K562 (cell line): ENCODE measurements at regions not wholly inside any gene's neighbourhood (a gene's known extent, or its start where the extent isn't known, plus 50 kb on each side); places are given as distances from the start of the nearest gene placed in this dataset.

Experiments
- ATAC-seq: fragments of 200-7000 bp; cut with Tn5 transposase; 3 replicates; pipeline ENCODE4 v1.9.1; 2020; ENCODE audit warnings: moderate library complexity
- BruUV-seq: library from RNA; stranded (reverse); fragments of 400-500 nt; replicated peaks from 2 replicates; lab custom pipeline; 2021; lab: Mats Ljungman, UMichigan
- CTCF ChIA-PET: fragments of 300-600 bp; formaldehyde crosslinking; extraction: SDS; loops from one replicate; lab custom pipeline; 2021; ENCODE audit warnings: low intra/inter-chr PET ratio; lab: Yijun Ruan, JAX
- POLR2A ChIA-PET: fragments of 300-600, 350-650 bp; sonication (Branson Sonifier 250); formaldehyde crosslinking; extraction: SDS; loops from one replicate; lab custom pipeline; 2021; ENCODE audit warnings: antibody characterized with exemption, inconsistent platforms; lab: Yijun Ruan, JAX
- DNase-seq, 4 experiments: peaks; one replicate each; pipeline versions ENCODE4 v3.0.0 to v3.0.0-alpha.2; 2011 to 2018; ENCODE audit warnings: low spot score in 3 of 4, mixed read lengths in 3 of 4; ENCODE audit errors: extremely low read depth in 1 of 4
- FAIRE-seq: peaks from 2 replicates; lab custom pipeline; 2011; peaks lifted over from hg19 to GRCh38; lab: Jason Lieb, UNC
- H2AFZ ChIP-seq: 2 replicates; pipeline ENCODE4 v1.6.0; 2011; ENCODE audit warnings: low read depth, low read length, control low read depth, inconsistent platforms
- H3K27ac ChIP-seq: fragments of 200-600 bp; 3 replicates; pipeline ENCODE4 v1.8.0; 2011; ENCODE audit warnings: low read depth, mild to moderate bottlenecking, control low read depth, inconsistent platforms, low read length, moderate library complexity, mixed read lengths; ENCODE audit errors: extremely low read depth
- H3K27me3 ChIP-seq, 2 experiments: fragments of 300-600 bp in 1 of 2; 2 replicates in 1 of 2; 3 replicates in 1 of 2; pipeline versions ENCODE4 v1.6.0 to v1.8.0; 2011; ENCODE audit warnings: inconsistent platforms in 2 of 2, low read length in 2 of 2, mild to moderate bottlenecking in 1 of 2, mixed read lengths in 1 of 2, moderate library complexity in 1 of 2; ENCODE audit not compliant: control insufficient read depth in 2 of 2, insufficient read depth in 2 of 2
- H3K36me3 ChIP-seq: fragments of 300-600 bp; 3 replicates; pipeline ENCODE4 v1.8.0; 2011; ENCODE audit warnings: mild to moderate bottlenecking, low read length, inconsistent platforms; ENCODE audit not compliant: control insufficient read depth, insufficient read depth
- H3K4me1 ChIP-seq, 2 experiments: fragments of 200-600 bp in 1 of 2; replicated peaks in 1 of 2; 2 replicates in 1 of 2; 3 replicates in 1 of 2; pipeline versions ENCODE4 v1.5.1 to v1.8.0; 2011; ENCODE audit warnings: inconsistent platforms in 2 of 2, low read length in 2 of 2, mild to moderate bottlenecking in 1 of 2, mixed read lengths in 1 of 2, moderate library complexity in 1 of 2; ENCODE audit not compliant: control insufficient read depth in 2 of 2, insufficient read depth in 2 of 2
- H3K4me2 ChIP-seq: 2 replicates; pipeline ENCODE4 v1.6.1; 2011; ENCODE audit warnings: low read length, control low read depth, inconsistent platforms, mixed read lengths; ENCODE audit not compliant: insufficient read depth
- H3K4me3 ChIP-seq: fragments of 200-600 bp; sonication (generic), shearing (Covaris generic); 2 replicates; pipeline ENCODE4 v1.5.1; 2016; ENCODE audit warnings: control low read depth, inconsistent platforms
- H3K79me2 ChIP-seq: fragments of 200-600 bp; 3 replicates; pipeline ENCODE4 v1.8.0; 2011; ENCODE audit warnings: low read length, inconsistent platforms; ENCODE audit not compliant: control insufficient read depth, insufficient read depth
- H3K9ac ChIP-seq, 2 experiments: 2 replicates each; pipeline versions ENCODE4 v1.6.0 to v1.6.1; 2011; ENCODE audit warnings: low read depth in 2 of 2, low read length in 2 of 2, control low read depth in 1 of 2, inconsistent platforms in 1 of 2, mild to moderate bottlenecking in 1 of 2, mixed read lengths in 1 of 2; ENCODE audit not compliant: insufficient read depth in 1 of 2
- H3K9me1 ChIP-seq: one replicate; pipeline ENCODE4 v1.6.0; 2011; ENCODE audit warnings: inconsistent platforms, mild to moderate bottlenecking, low read length, moderate library complexity; ENCODE audit not compliant: control insufficient read depth, insufficient read depth
- H3K9me3 ChIP-seq: replicated peaks from 2 replicates; pipeline ENCODE4 v1.5.1; 2011; ENCODE audit warnings: low read depth, low read length, inconsistent platforms; ENCODE audit not compliant: control insufficient read depth, insufficient read depth
- H4K20me1 ChIP-seq: replicated peaks from 2 replicates; pipeline ENCODE4 v1.6.1; 2011; ENCODE audit warnings: low read length, inconsistent platforms, mixed read lengths; ENCODE audit not compliant: control insufficient read depth, insufficient read depth
- HDGF ChIP-seq: fragments of 450-650 bp; IDR thresholded peaks from 2 replicates; pipeline ENCODE4 v1.6.1; 2016
- TARDBP ChIP-seq: fragments of 450-650 bp; IDR thresholded peaks from 2 replicates; pipeline ENCODE4 v1.6.1; 2016
- ZBTB17 ChIP-seq: fragments of 450-650 bp; formaldehyde crosslinking; IDR thresholded peaks from 2 replicates; pipeline ENCODE4 v1.4.0; 2020; ENCODE audit warnings: mild to moderate bottlenecking
- WGBS: fragments of 100-300 bp; shearing (Covaris generic); methylation state at CpG from one replicate; pipeline ENCODE4 v1.1.6; 2016; ENCODE audit warnings: low coverage, mixed read lengths; ENCODE audit not compliant: insufficient coverage; ENCODE audit errors: missing lambda C conversion rate; 5-methylcytosine and 5-hydroxymethylcytosine counted together
- in situ Hi-C: fragments of 300-500 bp; cut with MboI; formaldehyde crosslinking; loops from 4 replicates; pipeline ENCODE4 v1.15.0; 2018; ENCODE audit warnings: inconsistent platforms, mixed read lengths
- intact Hi-C: fragments of 100-400 bp; cut with micrococcal nuclease; formaldehyde crosslinking; loops from 2 replicates; pipeline ENCODE4 v1.14.2; 2022
- TF ChIP-seq, protein P1 (sequence below): fragments of 450-650 bp; conservative IDR thresholded peaks from 2 replicates; pipeline ENCODE4 v1.6.1; 2016; ENCODE audit warnings: missing genetic modification characterization, low read depth, mild to moderate bottlenecking, missing compliant biosample characterization, moderate library complexity
- TF ChIP-seq, protein P2 (sequence below): fragments of 250-450 bp; sonication (Bioruptor Pico); IDR thresholded peaks from 2 replicates; pipeline ENCODE4 v1.9.0; 2021; ENCODE audit warnings: mild to moderate bottlenecking, inconsistent platforms
- TF ChIP-seq, protein P3 (sequence below): sonication (generic); formaldehyde crosslinking; IDR thresholded peaks from 2 replicates; pipeline ENCODE4 v1.8.0; 2022; ENCODE audit warnings: mild to moderate bottlenecking, missing genetic modification reagents

DNA sequence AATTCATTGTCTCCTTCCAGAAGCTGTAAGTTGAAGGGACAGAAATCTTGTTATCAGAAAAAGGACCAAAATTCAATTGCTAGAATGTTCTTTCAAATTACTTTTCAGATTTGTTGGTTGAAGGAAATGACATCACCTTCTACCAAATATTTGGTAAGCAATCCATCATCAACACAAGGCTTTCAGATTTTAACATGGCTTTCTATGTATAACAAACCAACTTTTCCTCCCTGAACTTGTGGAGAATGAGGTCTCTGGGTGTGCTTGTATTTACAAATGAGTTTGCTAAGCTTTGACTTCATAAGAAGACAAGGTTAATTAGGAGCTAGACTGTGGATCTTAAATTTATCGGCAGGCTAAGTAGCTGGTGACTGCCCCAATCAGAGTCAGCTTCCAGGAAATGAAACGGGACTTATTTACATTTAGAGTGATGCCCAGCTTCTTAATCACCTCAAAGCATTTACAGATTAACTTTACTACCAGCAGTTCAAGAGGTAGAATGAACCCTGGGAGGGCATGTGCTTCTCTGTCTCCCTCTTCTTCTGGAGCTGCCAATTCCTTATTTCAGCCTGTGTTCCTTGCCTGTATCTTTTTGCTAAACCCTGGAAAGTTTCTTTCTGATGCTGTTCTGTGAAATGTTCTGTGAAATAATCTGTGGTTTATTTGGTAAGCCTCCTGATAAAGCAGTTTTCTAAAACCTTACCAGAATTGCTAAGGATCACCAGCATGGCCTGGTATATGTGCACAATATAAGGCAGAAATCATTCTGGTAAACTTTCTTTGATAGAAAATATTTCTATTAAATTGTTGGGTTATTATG is 248.8 kb upstream of the FZD8 start:
- BruUV-seq: no TSS peak
- Histone ChIP-seq H3K9me3 (no peaks in the 10 kb centered on the region), H3K4me3 (no peak overlapping the region), H3K79me2 (no peaks in the 10 kb centered on the region), H3K9ac (no peak overlapping the region), H3K4me1 (no peaks in the 10 kb centered on the region), H2AFZ (no peak overlapping the region), H3K9me1 (no peaks in the 10 kb centered on the region), H3K27me3 (no peaks in the 10 kb centered on the region), H3K27ac (no peak overlapping the region), H3K36me3 (no peaks in the 10 kb centered on the region), H4K20me1 (no peaks in the 10 kb centered on the region), H3K4me2 (no peak overlapping the region)
- ChIA-PET POLR2A (no interaction called here), CTCF (no interaction called here)
- TF ChIP-seq, protein P1, sequence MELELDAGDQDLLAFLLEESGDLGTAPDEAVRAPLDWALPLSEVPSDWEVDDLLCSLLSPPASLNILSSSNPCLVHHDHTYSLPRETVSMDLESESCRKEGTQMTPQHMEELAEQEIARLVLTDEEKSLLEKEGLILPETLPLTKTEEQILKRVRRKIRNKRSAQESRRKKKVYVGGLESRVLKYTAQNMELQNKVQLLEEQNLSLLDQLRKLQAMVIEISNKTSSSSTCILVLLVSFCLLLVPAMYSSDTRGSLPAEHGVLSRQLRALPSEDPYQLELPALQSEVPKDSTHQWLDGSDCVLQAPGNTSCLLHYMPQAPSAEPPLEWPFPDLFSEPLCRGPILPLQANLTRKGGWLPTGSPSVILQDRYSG (tag): no peak
- TF ChIP-seq, protein P2, sequence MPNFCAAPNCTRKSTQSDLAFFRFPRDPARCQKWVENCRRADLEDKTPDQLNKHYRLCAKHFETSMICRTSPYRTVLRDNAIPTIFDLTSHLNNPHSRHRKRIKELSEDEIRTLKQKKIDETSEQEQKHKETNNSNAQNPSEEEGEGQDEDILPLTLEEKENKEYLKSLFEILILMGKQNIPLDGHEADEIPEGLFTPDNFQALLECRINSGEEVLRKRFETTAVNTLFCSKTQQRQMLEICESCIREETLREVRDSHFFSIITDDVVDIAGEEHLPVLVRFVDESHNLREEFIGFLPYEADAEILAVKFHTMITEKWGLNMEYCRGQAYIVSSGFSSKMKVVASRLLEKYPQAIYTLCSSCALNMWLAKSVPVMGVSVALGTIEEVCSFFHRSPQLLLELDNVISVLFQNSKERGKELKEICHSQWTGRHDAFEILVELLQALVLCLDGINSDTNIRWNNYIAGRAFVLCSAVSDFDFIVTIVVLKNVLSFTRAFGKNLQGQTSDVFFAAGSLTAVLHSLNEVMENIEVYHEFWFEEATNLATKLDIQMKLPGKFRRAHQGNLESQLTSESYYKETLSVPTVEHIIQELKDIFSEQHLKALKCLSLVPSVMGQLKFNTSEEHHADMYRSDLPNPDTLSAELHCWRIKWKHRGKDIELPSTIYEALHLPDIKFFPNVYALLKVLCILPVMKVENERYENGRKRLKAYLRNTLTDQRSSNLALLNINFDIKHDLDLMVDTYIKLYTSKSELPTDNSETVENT (CRISPR knock-in tag): no peak
- TF ChIP-seq, protein P3, sequence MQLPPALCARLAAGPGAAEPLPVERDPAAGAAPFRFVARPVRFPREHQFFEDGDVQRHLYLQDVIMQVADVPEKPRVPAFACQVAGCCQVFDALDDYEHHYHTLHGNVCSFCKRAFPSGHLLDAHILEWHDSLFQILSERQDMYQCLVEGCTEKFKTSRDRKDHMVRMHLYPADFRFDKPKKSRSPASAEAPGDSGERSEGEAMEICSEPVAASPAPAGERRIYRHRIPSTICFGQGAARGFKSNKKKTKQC (CRISPR knock-in tag): no peak
- TF ChIP-seq TARDBP: no peak
- no peak for TF ChIP-seq HDGF
- no peak for TF ChIP-seq ZBTB17 (CRISPR knock-in tag)
- in situ Hi-C loops (no loop called here), intact Hi-C loops (no loop called here)
- no peak for ATAC-seq
- no peak for DNase-seq
- WGBS: 3% methylated on average over 2 of the region's 2 CpGs
- no peak for FAIRE-seq
